A549 (cell line): ENCODE measurements at regions not wholly inside any gene's neighbourhood (a gene's known extent, or its start where the extent isn't known, plus 50 kb on each side); places are given as distances from the start of the nearest gene placed in this dataset.

ENCODE experiments used
- ATAC-seq, 2 experiments: fragments of 200-7000 bp in 1 of 2; fragments of >200 bp in 1 of 2; cut with Nextera tagmentation in 1 of 2; cut with Tn5 transposase in 1 of 2; 3 replicates each; pipeline versions ENCODE4 v1.8.0 to v1.9.1; 2018 to 2020; ENCODE audit warnings: mild to moderate bottlenecking in 1 of 2, moderate library complexity in 1 of 2
- CTCF ChIA-PET: fragments of 300-600 bp; sonication (Branson Sonifier 250); formaldehyde crosslinking; extraction: SDS; loops from one replicate; lab custom pipeline; 2021; ENCODE audit warnings: antibody characterized with exemption, inconsistent platforms; lab: Yijun Ruan, JAX
- POLR2A ChIA-PET: fragments of 350-600 bp; formaldehyde crosslinking; extraction: SDS; loops from one replicate; lab custom pipeline; 2021; ENCODE audit warnings: antibody characterized with exemption, inconsistent platforms; lab: Yijun Ruan, JAX
- DNase-seq, 2 experiments: peaks; one replicate each; pipeline versions ENCODE4 v3.0.0 to v3.0.0-alpha.2; 2011 to 2016; ENCODE audit warnings: low read depth in 1 of 2, low spot score in 1 of 2
- FAIRE-seq: peaks from 2 replicates; lab custom pipeline; 2011; peaks lifted over from hg19 to GRCh38; lab: Jason Lieb, UNC
- H3K27ac ChIP-seq, 2 experiments: fragments of >200 bp; sonication (Bioruptor Twin); formaldehyde crosslinking; 3 replicates each; pipeline ENCODE4 v1.5.1; 2016 to 2017
- H3K4me1 ChIP-seq: fragments of >200 bp; sonication (Bioruptor Twin); formaldehyde crosslinking; 3 replicates; pipeline ENCODE4 v1.6.1; 2016
- H3K4me2 ChIP-seq: fragments of >200 bp; sonication (Bioruptor Twin); formaldehyde crosslinking; 3 replicates; pipeline ENCODE4 v1.6.1; 2016
- H3K4me3 ChIP-seq: fragments of >200 bp; sonication (Bioruptor Twin); formaldehyde crosslinking; 3 replicates; pipeline ENCODE4 v1.5.1; 2016
- H3K9me3 ChIP-seq: fragments of >200 bp; sonication (Bioruptor Twin); formaldehyde crosslinking; 3 replicates; pipeline ENCODE4 v1.6.1; 2016
- BCL3 ChIP-seq: fragments of >200 bp; sonication (Bioruptor Twin); formaldehyde crosslinking; IDR thresholded peaks from 3 replicates; pipeline ENCODE4 v1.6.1; 2016
- CHD2 ChIP-seq: fragments of 150-350 bp; IDR thresholded peaks from 2 replicates; pipeline ENCODE4 v1.6.1; 2014; ENCODE audit warnings: low read length; ENCODE audit not compliant: partially characterized antibody
- EHF ChIP-seq: fragments of 250-450 bp; sonication (Bioruptor Pico); IDR thresholded peaks from 2 replicates; pipeline ENCODE4 v1.5.0; 2020; ENCODE audit warnings: mild to moderate bottlenecking
- EHMT2 ChIP-seq: fragments of 200-600 bp; sonication (generic); IDR thresholded peaks from 2 replicates; pipeline ENCODE4 v1.6.1; 2016; ENCODE audit warnings: antibody characterized with exemption, low read depth, mild to moderate bottlenecking, moderate library complexity
- ESRRA ChIP-seq: fragments of 150-350 bp; IDR thresholded peaks from 2 replicates; pipeline ENCODE4 v1.6.1; 2014; ENCODE audit warnings: mild to moderate bottlenecking, low read length, borderline replicate concordance
- FOSB ChIP-seq: fragments of 250-450 bp; sonication (Bioruptor Pico); IDR thresholded peaks from 2 replicates; pipeline ENCODE4 v1.5.0; 2020; ENCODE audit warnings: mild to moderate bottlenecking, moderate library complexity
- GATA3 ChIP-seq: IDR thresholded peaks from 2 replicates; pipeline ENCODE4 v1.6.1; 2012; ENCODE audit warnings: borderline replicate concordance
- HOXA7 ChIP-seq: fragments of 250-450 bp; sonication (Bioruptor Pico); IDR thresholded peaks from 2 replicates; pipeline ENCODE4 v1.5.0; 2020; ENCODE audit warnings: mild to moderate bottlenecking, moderate library complexity
- HOXB5 ChIP-seq: fragments of 250-450 bp; sonication (Bioruptor Pico); IDR thresholded peaks from 2 replicates; pipeline ENCODE4 v1.5.0; 2020; ENCODE audit warnings: mild to moderate bottlenecking, moderate library complexity
- JUNB ChIP-seq: fragments of >200 bp; sonication (Bioruptor Twin); formaldehyde crosslinking; IDR thresholded peaks from 2 replicates; pipeline ENCODE4 v1.6.1; 2016
- KDM5A ChIP-seq: fragments of 200-600 bp; sonication (generic); IDR thresholded peaks from 2 replicates; pipeline ENCODE4 v1.6.1; 2016; ENCODE audit warnings: antibody characterized with exemption, mild to moderate bottlenecking
- MAFK ChIP-seq: fragments of 450-650 bp; IDR thresholded peaks from 2 replicates; pipeline ENCODE4 v1.6.1; 2014; ENCODE audit not compliant: partially characterized antibody
- MAZ ChIP-seq: fragments of 150-350 bp; IDR thresholded peaks from 2 replicates; pipeline ENCODE4 v1.6.1; 2014; ENCODE audit warnings: antibody characterized with exemption, low read depth, low read length, borderline replicate concordance
- NFE2L2 ChIP-seq: fragments of 150-350 bp; conservative IDR thresholded peaks from 2 replicates; pipeline ENCODE4 v1.6.1; 2014; ENCODE audit warnings: low read length
- NR3C1 ChIP-seq: fragments of >200 bp; sonication (Bioruptor Twin); formaldehyde crosslinking; IDR thresholded peaks from 3 replicates; pipeline ENCODE4 v1.6.1; 2017
- POLR2AphosphoS2 ChIP-seq: conservative IDR thresholded peaks from 2 replicates; pipeline ENCODE4 v1.6.1; 2012; ENCODE audit warnings: low read length, improper control_type of control experiment, inconsistent platforms
- RNF2 ChIP-seq: fragments of 200-600 bp; sonication (generic); IDR thresholded peaks from 2 replicates; pipeline ENCODE4 v1.6.1; 2016; ENCODE audit warnings: low read depth, mild to moderate bottlenecking, antibody characterized with exemption, moderate library complexity, borderline replicate concordance
- SMC3 ChIP-seq: fragments of >200 bp; sonication (Bioruptor Twin); formaldehyde crosslinking; IDR thresholded peaks from 3 replicates; pipeline ENCODE4 v1.6.1; 2018; ENCODE audit warnings: inconsistent platforms
- TP53 ChIP-seq: fragments of 250-450 bp; sonication (Bioruptor Pico); IDR thresholded peaks from 2 replicates; pipeline ENCODE4 v1.5.0; 2021; ENCODE audit warnings: mild to moderate bottlenecking, moderate library complexity
- ZSCAN20 ChIP-seq: fragments of 250-450 bp; sonication (Bioruptor Pico); IDR thresholded peaks from 2 replicates; pipeline ENCODE4 v1.8.0; 2022; ENCODE audit warnings: mild to moderate bottlenecking, moderate library complexity
- WGBS: methylation state at CpG from one replicate; pipeline ENCODE4 v1.1.6; 2017; ENCODE audit errors: missing lambda C conversion rate; 5-methylcytosine and 5-hydroxymethylcytosine counted together
- TF ChIP-seq, protein P1 (sequence below): fragments of 200-600 bp; sonication (generic); IDR thresholded peaks from 2 replicates; pipeline ENCODE4 v1.6.1; 2016; ENCODE audit warnings: antibody characterized with exemption, mild to moderate bottlenecking, moderate library complexity
- TF ChIP-seq, protein P2 (sequence below): fragments of 150-350 bp; IDR thresholded peaks from 2 replicates; pipeline ENCODE4 v1.6.1; 2014; ENCODE audit warnings: low read depth, mild to moderate bottlenecking, low read length

- no peak for TF ChIP-seq NR3C1
- TF ChIP-seq, protein P1, sequence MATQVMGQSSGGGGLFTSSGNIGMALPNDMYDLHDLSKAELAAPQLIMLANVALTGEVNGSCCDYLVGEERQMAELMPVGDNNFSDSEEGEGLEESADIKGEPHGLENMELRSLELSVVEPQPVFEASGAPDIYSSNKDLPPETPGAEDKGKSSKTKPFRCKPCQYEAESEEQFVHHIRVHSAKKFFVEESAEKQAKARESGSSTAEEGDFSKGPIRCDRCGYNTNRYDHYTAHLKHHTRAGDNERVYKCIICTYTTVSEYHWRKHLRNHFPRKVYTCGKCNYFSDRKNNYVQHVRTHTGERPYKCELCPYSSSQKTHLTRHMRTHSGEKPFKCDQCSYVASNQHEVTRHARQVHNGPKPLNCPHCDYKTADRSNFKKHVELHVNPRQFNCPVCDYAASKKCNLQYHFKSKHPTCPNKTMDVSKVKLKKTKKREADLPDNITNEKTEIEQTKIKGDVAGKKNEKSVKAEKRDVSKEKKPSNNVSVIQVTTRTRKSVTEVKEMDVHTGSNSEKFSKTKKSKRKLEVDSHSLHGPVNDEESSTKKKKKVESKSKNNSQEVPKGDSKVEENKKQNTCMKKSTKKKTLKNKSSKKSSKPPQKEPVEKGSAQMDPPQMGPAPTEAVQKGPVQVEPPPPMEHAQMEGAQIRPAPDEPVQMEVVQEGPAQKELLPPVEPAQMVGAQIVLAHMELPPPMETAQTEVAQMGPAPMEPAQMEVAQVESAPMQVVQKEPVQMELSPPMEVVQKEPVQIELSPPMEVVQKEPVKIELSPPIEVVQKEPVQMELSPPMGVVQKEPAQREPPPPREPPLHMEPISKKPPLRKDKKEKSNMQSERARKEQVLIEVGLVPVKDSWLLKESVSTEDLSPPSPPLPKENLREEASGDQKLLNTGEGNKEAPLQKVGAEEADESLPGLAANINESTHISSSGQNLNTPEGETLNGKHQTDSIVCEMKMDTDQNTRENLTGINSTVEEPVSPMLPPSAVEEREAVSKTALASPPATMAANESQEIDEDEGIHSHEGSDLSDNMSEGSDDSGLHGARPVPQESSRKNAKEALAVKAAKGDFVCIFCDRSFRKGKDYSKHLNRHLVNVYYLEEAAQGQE = no peak
- TF ChIP-seq, protein P2, sequence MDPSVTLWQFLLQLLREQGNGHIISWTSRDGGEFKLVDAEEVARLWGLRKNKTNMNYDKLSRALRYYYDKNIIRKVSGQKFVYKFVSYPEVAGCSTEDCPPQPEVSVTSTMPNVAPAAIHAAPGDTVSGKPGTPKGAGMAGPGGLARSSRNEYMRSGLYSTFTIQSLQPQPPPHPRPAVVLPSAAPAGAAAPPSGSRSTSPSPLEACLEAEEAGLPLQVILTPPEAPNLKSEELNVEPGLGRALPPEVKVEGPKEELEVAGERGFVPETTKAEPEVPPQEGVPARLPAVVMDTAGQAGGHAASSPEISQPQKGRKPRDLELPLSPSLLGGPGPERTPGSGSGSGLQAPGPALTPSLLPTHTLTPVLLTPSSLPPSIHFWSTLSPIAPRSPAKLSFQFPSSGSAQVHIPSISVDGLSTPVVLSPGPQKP = no peak
- TF ChIP-seq, all 56 proteins: peak for 0
These were observed 392.6 kb downstream of the EIPR1 start (continued) for GRCh38 chr2:2985020-2985419.

- CTCF ChIA-PET = no interaction called here
- FAIRE-seq (no peak), ATAC-seq (no peak), DNase-seq (no peak)
- H3K4me2 ChIP-seq = no peak overlapping the region
- no peaks in the 10 kb centered on the region for H3K9me3 ChIP-seq
- TF ChIP-seq JUNB (no peak), POLR2AphosphoS2 (no peak), KDM5A (no peak), NR3C1 (no peak), EHF (no peak), SMC3 (no peak)
- 0% methylated on average over 1 of the region's 1 CpG for WGBS
- no peak overlapping the region for H3K4me3 ChIP-seq
- no peaks in the 10 kb centered on the region for H3K4me1 ChIP-seq
- no peak overlapping the region for H3K27ac ChIP-seq
- POLR2A ChIA-PET = no interaction called here
These were observed 396.6 kb downstream of the EIPR1 start for GRCh38 chr2:2981000-2981399.

- Histone ChIP-seq H3K9me3 (no peaks in the 10 kb centered on the region), H3K27ac (no peak overlapping the region), H3K4me3 (no peak overlapping the region), H3K4me1 (no peaks in the 10 kb centered on the region), H3K4me2 (no peak overlapping the region)
- ChIA-PET CTCF (interaction anchor here (0.7 kb wide), 1 partner anchor 14 kb away, joined by 4 read pairs; no protein-coding TSS in a partner anchor), POLR2A (no interaction called here)
- ATAC-seq (no peak), DNase-seq (no peak), FAIRE-seq (no peak)
- WGBS = 0% methylated on average over 2 of the region's 2 CpGs
- TF ChIP-seq FOSB (CRISPR knock-in tag) (no peak), GATA3 (no peak), TP53 (no peak), NFE2L2 (no peak), ESRRA (no peak), RNF2 (no peak), JUNB (no peak), EHMT2 (no peak), ZSCAN20 (CRISPR knock-in tag) (no peak), MAZ (no peak), HOXB5 (CRISPR knock-in tag) (no peak), CHD2 (no peak), HOXA7 (CRISPR knock-in tag) (no peak), MAFK (no peak), BCL3 (no peak)
These were observed 402.6 kb downstream of the EIPR1 start for GRCh38 chr2:2974982-2975381.
